ENCODE measurements at regions not wholly inside any gene's neighbourhood (a gene's known extent, or its start where the extent isn't known, plus 50 kb on each side); places are given as distances from the start of the nearest gene placed in this dataset.

DNA sequence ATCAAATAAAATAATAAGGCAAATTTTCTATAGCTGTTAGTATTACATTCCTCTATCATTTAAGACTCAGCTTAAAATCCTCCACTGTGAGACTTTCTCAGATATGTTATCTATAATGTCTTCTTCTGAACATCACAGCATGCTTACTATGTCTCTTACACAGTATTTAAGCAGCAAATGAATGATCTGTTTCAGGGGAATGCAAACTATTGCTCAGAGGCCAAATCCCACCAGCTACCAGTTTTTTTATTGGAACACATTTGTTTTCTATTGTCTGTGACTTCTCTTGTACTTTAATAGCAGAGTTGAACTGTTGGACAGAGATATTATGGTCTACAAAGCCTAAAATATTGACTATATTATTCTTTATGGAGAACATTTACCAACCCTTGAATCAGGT is 59.6 kb downstream of the C3orf38 start:
- TF ChIP-seq EZH2phosphoT487 (IDR thresholded peaks at IDR 0.05; ENCODE audit: unreplicated experiment) = no peak
- TF ChIP-seq, protein P1, sequence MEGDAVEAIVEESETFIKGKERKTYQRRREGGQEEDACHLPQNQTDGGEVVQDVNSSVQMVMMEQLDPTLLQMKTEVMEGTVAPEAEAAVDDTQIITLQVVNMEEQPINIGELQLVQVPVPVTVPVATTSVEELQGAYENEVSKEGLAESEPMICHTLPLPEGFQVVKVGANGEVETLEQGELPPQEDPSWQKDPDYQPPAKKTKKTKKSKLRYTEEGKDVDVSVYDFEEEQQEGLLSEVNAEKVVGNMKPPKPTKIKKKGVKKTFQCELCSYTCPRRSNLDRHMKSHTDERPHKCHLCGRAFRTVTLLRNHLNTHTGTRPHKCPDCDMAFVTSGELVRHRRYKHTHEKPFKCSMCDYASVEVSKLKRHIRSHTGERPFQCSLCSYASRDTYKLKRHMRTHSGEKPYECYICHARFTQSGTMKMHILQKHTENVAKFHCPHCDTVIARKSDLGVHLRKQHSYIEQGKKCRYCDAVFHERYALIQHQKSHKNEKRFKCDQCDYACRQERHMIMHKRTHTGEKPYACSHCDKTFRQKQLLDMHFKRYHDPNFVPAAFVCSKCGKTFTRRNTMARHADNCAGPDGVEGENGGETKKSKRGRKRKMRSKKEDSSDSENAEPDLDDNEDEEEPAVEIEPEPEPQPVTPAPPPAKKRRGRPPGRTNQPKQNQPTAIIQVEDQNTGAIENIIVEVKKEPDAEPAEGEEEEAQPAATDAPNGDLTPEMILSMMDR (conservative IDR thresholded peaks at IDR 0.05; ENCODE audit: low read depth in 2 of 2) = no peak
- no peak for TF ChIP-seq JUNB (IDR thresholded peaks at IDR 0.05; ENCODE audit: unreplicated experiment)
- TF ChIP-seq, protein P2, sequence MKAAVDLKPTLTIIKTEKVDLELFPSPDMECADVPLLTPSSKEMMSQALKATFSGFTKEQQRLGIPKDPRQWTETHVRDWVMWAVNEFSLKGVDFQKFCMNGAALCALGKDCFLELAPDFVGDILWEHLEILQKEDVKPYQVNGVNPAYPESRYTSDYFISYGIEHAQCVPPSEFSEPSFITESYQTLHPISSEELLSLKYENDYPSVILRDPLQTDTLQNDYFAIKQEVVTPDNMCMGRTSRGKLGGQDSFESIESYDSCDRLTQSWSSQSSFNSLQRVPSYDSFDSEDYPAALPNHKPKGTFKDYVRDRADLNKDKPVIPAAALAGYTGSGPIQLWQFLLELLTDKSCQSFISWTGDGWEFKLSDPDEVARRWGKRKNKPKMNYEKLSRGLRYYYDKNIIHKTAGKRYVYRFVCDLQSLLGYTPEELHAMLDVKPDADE (IDR thresholded peaks at IDR 0.05) = no peak
- TF ChIP-seq EZH2 (IDR thresholded peaks at IDR 0.05; ENCODE audit: low read depth, unreplicated experiment) = no peak
- TF ChIP-seq CREB1 (CRISPR knock-in tag; IDR thresholded peaks at IDR 0.05; ENCODE audit: low read depth) = no peak
- TF ChIP-seq ZNF331 (CRISPR knock-in tag; IDR thresholded peaks at IDR 0.05; ENCODE audit: low read depth) = no peak
- no peak for TF ChIP-seq POLR2AphosphoS5 (IDR thresholded peaks at IDR 0.05; ENCODE audit: low read depth)
- TF ChIP-seq, protein P3, sequence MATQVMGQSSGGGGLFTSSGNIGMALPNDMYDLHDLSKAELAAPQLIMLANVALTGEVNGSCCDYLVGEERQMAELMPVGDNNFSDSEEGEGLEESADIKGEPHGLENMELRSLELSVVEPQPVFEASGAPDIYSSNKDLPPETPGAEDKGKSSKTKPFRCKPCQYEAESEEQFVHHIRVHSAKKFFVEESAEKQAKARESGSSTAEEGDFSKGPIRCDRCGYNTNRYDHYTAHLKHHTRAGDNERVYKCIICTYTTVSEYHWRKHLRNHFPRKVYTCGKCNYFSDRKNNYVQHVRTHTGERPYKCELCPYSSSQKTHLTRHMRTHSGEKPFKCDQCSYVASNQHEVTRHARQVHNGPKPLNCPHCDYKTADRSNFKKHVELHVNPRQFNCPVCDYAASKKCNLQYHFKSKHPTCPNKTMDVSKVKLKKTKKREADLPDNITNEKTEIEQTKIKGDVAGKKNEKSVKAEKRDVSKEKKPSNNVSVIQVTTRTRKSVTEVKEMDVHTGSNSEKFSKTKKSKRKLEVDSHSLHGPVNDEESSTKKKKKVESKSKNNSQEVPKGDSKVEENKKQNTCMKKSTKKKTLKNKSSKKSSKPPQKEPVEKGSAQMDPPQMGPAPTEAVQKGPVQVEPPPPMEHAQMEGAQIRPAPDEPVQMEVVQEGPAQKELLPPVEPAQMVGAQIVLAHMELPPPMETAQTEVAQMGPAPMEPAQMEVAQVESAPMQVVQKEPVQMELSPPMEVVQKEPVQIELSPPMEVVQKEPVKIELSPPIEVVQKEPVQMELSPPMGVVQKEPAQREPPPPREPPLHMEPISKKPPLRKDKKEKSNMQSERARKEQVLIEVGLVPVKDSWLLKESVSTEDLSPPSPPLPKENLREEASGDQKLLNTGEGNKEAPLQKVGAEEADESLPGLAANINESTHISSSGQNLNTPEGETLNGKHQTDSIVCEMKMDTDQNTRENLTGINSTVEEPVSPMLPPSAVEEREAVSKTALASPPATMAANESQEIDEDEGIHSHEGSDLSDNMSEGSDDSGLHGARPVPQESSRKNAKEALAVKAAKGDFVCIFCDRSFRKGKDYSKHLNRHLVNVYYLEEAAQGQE (IDR thresholded peaks at IDR 0.05; ENCODE audit: unreplicated experiment) = no peak
- TF ChIP-seq ZNF114 (CRISPR knock-in tag; IDR thresholded peaks at IDR 0.05) = no peak
- TF ChIP-seq, protein P4, sequence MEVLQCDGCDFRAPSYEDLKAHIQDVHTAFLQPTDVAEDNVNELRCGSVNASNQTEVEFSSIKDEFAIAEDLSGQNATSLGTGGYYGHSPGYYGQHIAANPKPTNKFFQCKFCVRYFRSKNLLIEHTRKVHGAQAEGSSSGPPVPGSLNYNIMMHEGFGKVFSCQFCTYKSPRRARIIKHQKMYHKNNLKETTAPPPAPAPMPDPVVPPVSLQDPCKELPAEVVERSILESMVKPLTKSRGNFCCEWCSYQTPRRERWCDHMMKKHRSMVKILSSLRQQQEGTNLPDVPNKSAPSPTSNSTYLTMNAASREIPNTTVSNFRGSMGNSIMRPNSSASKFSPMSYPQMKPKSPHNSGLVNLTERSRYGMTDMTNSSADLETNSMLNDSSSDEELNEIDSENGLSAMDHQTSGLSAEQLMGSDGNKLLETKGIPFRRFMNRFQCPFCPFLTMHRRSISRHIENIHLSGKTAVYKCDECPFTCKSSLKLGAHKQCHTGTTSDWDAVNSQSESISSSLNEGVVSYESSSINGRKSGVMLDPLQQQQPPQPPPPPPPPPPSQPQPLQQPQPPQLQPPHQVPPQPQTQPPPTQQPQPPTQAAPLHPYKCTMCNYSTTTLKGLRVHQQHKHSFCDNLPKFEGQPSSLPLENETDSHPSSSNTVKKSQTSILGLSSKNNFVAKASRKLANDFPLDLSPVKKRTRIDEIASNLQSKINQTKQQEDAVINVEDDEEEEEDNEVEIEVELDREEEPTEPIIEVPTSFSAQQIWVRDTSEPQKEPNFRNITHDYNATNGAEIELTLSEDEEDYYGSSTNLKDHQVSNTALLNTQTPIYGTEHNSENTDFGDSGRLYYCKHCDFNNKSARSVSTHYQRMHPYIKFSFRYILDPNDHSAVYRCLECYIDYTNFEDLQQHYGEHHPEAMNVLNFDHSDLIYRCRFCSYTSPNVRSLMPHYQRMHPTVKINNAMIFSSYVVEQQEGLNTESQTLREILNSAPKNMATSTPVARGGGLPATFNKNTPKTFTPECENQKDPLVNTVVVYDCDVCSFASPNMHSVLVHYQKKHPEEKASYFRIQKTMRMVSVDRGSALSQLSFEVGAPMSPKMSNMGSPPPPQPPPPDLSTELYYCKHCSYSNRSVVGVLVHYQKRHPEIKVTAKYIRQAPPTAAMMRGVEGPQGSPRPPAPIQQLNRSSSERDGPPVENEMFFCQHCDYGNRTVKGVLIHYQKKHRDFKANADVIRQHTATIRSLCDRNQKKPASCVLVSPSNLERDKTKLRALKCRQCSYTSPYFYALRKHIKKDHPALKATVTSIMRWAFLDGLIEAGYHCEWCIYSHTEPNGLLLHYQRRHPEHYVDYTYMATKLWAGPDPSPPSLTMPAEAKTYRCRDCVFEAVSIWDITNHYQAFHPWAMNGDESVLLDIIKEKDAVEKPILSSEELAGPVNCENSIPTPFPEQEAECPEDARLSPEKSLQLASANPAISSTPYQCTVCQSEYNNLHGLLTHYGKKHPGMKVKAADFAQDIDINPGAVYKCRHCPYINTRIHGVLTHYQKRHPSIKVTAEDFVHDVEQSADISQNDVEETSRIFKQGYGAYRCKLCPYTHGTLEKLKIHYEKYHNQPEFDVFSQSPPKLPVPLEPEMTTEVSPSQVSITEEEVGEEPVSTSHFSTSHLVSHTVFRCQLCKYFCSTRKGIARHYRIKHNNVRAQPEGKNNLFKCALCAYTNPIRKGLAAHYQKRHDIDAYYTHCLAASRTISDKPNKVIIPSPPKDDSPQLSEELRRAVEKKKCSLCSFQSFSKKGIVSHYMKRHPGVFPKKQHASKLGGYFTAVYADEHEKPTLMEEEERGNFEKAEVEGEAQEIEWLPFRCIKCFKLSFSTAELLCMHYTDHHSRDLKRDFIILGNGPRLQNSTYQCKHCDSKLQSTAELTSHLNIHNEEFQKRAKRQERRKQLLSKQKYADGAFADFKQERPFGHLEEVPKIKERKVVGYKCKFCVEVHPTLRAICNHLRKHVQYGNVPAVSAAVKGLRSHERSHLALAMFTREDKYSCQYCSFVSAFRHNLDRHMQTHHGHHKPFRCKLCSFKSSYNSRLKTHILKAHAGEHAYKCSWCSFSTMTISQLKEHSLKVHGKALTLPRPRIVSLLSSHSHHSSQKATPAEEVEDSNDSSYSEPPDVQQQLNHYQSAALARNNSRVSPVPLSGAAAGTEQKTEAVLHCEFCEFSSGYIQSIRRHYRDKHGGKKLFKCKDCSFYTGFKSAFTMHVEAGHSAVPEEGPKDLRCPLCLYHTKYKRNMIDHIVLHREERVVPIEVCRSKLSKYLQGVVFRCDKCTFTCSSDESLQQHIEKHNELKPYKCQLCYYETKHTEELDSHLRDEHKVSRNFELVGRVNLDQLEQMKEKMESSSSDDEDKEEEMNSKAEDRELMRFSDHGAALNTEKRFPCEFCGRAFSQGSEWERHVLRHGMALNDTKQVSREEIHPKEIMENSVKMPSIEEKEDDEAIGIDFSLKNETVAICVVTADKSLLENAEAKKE (CRISPR knock-in tag; IDR thresholded peaks at IDR 0.05) = no peak

All from GM23338 (cell line).